ENCODE measurements at regions not wholly inside any gene's neighbourhood (a gene's known extent, or its start where the extent isn't known, plus 50 kb on each side); places are given as distances from the start of the nearest gene placed in this dataset.
A peak's percentile ranks its signal among the peaks of the same experiment; 100 is the strongest.

DNA sequence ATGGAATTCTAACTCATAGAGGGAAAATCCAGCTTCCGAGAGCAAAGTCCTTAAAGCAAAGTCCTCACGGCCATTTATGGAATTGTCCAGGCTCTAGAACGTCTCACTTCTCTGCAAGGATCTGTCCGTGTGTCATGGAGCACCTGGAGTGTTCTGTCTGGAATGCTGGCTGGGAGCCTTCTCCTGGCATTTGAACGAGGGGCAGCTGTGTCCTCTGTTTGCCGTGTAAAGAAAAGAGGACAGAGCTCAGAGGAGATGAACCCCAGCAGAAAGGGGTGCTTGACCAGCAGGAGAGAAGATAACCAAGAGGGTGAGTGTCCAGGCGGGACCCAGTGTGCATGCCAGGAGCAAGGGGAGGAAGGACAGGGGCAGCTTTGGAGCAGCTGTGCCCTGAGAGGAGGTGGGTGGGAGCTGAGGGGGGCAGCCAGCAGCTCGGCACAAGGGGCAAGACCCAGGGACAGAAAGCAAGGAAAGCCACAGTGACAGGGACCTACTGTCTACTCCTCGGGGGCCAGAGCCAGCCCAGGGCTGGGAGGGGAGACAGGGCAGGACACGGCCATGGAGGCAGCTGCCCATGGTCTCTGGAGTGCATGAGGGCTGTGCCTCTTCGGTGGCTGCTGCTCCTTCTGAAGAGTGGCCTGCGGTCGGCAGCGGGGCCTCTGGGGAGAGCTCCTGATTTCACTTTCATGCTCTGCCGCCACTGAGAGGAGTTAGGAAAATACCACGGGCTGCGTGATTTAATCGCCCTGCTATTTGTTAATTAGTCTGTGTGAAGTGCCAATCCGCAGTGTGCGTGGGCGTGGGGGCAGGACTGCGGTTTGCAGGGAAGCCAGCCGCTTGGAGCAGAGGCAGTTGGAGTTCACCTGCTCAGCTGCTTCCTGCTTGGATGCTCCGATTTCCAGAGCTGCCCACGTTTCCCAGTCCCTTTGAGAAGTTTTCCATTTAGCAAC, 149.3 kb upstream of the SHH start:
- FAIRE-seq (no peak), DNase-seq (ENCODE audit: low read depth, low spot score) (no peak)
- Histone ChIP-seq H3K79me2 (ENCODE audit: control insufficient read depth, insufficient read depth, low read length) (no peaks in the 10 kb centered on the region), H3K4me3 (replicated peaks in 1 of 3; ENCODE audit: insufficient read depth in 1 of 3, low read depth in 1 of 3, low read length in 3 of 3) (no peak overlapping the region), H2AFZ (ENCODE audit: low read depth, low read length) (no peak overlapping the region), H3K9me3 (replicated peaks; ENCODE audit: control insufficient read depth, insufficient read depth, low read length) (no peaks in the 10 kb centered on the region), H3K9me1 (replicated peaks; ENCODE audit: control insufficient read depth, extremely low read depth, insufficient read depth, low read length) (no peaks in the 10 kb centered on the region), H3K9ac (replicated peaks; ENCODE audit: extremely low read depth, insufficient read depth, low read length) (no peak overlapping the region), H3K27ac (ENCODE audit: insufficient read depth, low read depth, low read length) (peak overlapping the region; percentile 53), H4K20me1 (replicated peaks; ENCODE audit: control insufficient read depth, extremely low read depth, insufficient read depth, low read length) (no peaks in the 10 kb centered on the region), H3K27me3 (ENCODE audit: control insufficient read depth in 2 of 2, insufficient read depth in 2 of 2, low read length in 2 of 2) (no peaks in the 10 kb centered on the region), H3K36me3 (ENCODE audit: control insufficient read depth in 2 of 2, extremely low read depth in 1 of 2, insufficient read depth in 2 of 2, low read length in 2 of 2) (no peaks in the 10 kb centered on the region), H3K4me1 (ENCODE audit: control insufficient read depth, extremely low read depth, insufficient read depth, low read length) (peaks cover 3% of the 10 kb centered on the region), H3K4me2 (ENCODE audit: insufficient read depth, low read length) (no peak overlapping the region)
- intact Hi-C loops (cut with micrococcal nuclease), result loop anchor here (1.0 kb wide), 2 partner anchors 10 to 42 kb away; no protein-coding TSS in a partner anchor
- POLR2A ChIA-PET, result interaction anchor here (0.6 kb wide), 1 partner anchor 680 kb away, joined by 4 read pairs; no protein-coding TSS in a partner anchor
- CTCF ChIA-PET, result interaction anchor here (0.7 to 1.1 kb wide), 3 partner anchors 10 to 11 kb away, joined by 3 read pairs; no protein-coding TSS in a partner anchor
- no peak for TF ChIP-seq MYC (IDR thresholded peaks at IDR 0.05; ENCODE audit: low read depth, low read length)
- BruUV-seq (replicated peaks), result no TSS peak
- dilution Hi-C loops (cut with MboI; ENCODE audit: extremely low pct_ligation_motif_present, low sequenced_read_pairs), result no loop called here

DNA sequence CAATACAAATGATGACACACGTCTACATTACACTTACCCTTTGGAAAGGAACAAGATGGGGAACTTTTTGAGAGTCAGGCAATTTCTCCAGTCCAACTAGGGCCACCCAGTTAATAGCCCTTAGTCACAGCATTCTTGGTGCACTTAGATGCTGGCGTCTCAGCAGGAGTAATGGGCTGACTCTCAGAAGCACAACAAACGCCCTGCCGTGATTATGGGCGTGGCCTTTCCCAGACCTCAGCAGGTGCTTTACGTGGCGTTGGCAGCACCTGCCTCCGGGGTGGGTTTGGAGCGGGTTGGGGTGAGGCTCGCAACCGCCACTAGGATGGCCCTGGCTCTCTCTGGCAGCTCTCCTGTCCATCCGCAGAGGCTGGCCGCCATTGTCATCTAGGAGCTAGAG, 147.6 kb upstream of the SHH start:
- no peak overlapping the region for H3K27ac ChIP-seq (ENCODE audit: insufficient read depth, low read depth, low read length)
- no peak overlapping the region for H3K4me3 ChIP-seq (replicated peaks in 1 of 3; ENCODE audit: insufficient read depth in 1 of 3, low read depth in 1 of 3, low read length in 3 of 3)
- POLR2A ChIA-PET, result no interaction called here
- DNase-seq (ENCODE audit: low read depth, low spot score) (no peak), FAIRE-seq (no peak)
- H3K9me3 ChIP-seq (replicated peaks; ENCODE audit: control insufficient read depth, insufficient read depth, low read length), result no peaks in the 10 kb centered on the region
- no peaks in the 10 kb centered on the region for H3K9me1 ChIP-seq (replicated peaks; ENCODE audit: control insufficient read depth, extremely low read depth, insufficient read depth, low read length)
- no peak for TF ChIP-seq POLR2A (IDR thresholded peaks at IDR 0.05; ENCODE audit: low read depth, low read length)
- TF ChIP-seq MYC (IDR thresholded peaks at IDR 0.05; ENCODE audit: low read depth, low read length), result no peak
- TF ChIP-seq GATA2 (IDR thresholded peaks at IDR 0.05; ENCODE audit: insufficient read depth, insufficient read length, low read depth, low read length), result no peak
- TF ChIP-seq EZH2 (IDR thresholded peaks at IDR 0.05; ENCODE audit: borderline replicate concordance, low read depth, low read length, severe bottlenecking), result no peak
- TF ChIP-seq, protein P1, sequence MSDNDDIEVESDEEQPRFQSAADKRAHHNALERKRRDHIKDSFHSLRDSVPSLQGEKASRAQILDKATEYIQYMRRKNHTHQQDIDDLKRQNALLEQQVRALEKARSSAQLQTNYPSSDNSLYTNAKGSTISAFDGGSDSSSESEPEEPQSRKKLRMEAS (IDR thresholded peaks at IDR 0.05; ENCODE audit: insufficient read depth, insufficient read length), result no peak
- no TSS peak for BruUV-seq (replicated peaks)
- H4K20me1 ChIP-seq (replicated peaks; ENCODE audit: control insufficient read depth, extremely low read depth, insufficient read depth, low read length), result no peaks in the 10 kb centered on the region
- H3K79me2 ChIP-seq (ENCODE audit: control insufficient read depth, insufficient read depth, low read length), result no peaks in the 10 kb centered on the region
- peaks cover 3% of the 10 kb centered on the region for H3K4me1 ChIP-seq (ENCODE audit: control insufficient read depth, extremely low read depth, insufficient read depth, low read length)
- no peak overlapping the region for H3K9ac ChIP-seq (replicated peaks; ENCODE audit: extremely low read depth, insufficient read depth, low read length)
- intact Hi-C loops (cut with micrococcal nuclease) (no loop called here), dilution Hi-C loops (cut with MboI; ENCODE audit: extremely low pct_ligation_motif_present, low sequenced_read_pairs) (no loop called here)
- H3K27me3 ChIP-seq (ENCODE audit: control insufficient read depth in 2 of 2, insufficient read depth in 2 of 2, low read length in 2 of 2), result no peaks in the 10 kb centered on the region
- CTCF ChIA-PET, result no interaction called here
- no peak overlapping the region for H2AFZ ChIP-seq (ENCODE audit: low read depth, low read length)
- H3K4me2 ChIP-seq (ENCODE audit: insufficient read depth, low read length), result no peak overlapping the region
- no peaks in the 10 kb centered on the region for H3K36me3 ChIP-seq (ENCODE audit: control insufficient read depth in 2 of 2, extremely low read depth in 1 of 2, insufficient read depth in 2 of 2, low read length in 2 of 2)
